Endothelial cell of umbilical vein (primary cell): ENCODE measurements at regions not wholly inside any gene's neighbourhood (a gene's known extent, or its start where the extent isn't known, plus 50 kb on each side); places are given as distances from the start of the nearest gene placed in this dataset.

Experiments
- BruUV-seq: library from RNA; stranded (reverse); fragments of 400-500 nt; replicated peaks from 2 replicates; lab custom pipeline; 2021; lab: Mats Ljungman, UMichigan
- CTCF ChIA-PET: fragments of 300-600, 350-600 bp; sonication (Branson Sonifier 250); formaldehyde crosslinking; loops from one replicate; lab custom pipeline; 2021; ENCODE audit warnings: antibody characterized with exemption, inconsistent platforms; lab: Charles Lee
- POLR2A ChIA-PET: fragments of 300-600, 350-600 bp; sonication (Branson Sonifier 250); formaldehyde crosslinking; loops from one replicate; lab custom pipeline; 2021; ENCODE audit warnings: antibody characterized with exemption, inconsistent platforms; lab: Charles Lee
- DNase-seq: peaks from one replicate; pipeline ENCODE4 v3.0.0-alpha.2; 2011; ENCODE audit warnings: low read depth, low spot score
- FAIRE-seq: peaks from 2 replicates; lab custom pipeline; 2011; peaks lifted over from hg19 to GRCh38; lab: Jason Lieb, UNC
- H2AFZ ChIP-seq: 2 replicates; pipeline ENCODE4 v1.6.0; 2012; ENCODE audit warnings: low read depth, low read length, control low read depth, inconsistent platforms
- H3K27ac ChIP-seq: 2 replicates; pipeline ENCODE4 v1.5.1; 2011; ENCODE audit warnings: low read depth, mild to moderate bottlenecking, control low read depth, low read length, moderate library complexity; ENCODE audit not compliant: insufficient read depth
- H3K27me3 ChIP-seq, 2 experiments: 2 replicates each; pipeline versions ENCODE4 v1.6.0 to v1.6.1; 2011; ENCODE audit warnings: low read length in 2 of 2, mixed read lengths in 1 of 2; ENCODE audit not compliant: control insufficient read depth in 2 of 2, insufficient read depth in 2 of 2
- H3K36me3 ChIP-seq, 2 experiments: 2 replicates in 1 of 2; 3 replicates in 1 of 2; pipeline ENCODE4 v1.5.1; 2011; ENCODE audit warnings: low read length in 2 of 2, mild to moderate bottlenecking in 1 of 2, moderate library complexity in 1 of 2; ENCODE audit not compliant: control insufficient read depth in 2 of 2, insufficient read depth in 2 of 2; ENCODE audit errors: extremely low read depth in 1 of 2
- H3K4me1 ChIP-seq: 3 replicates; pipeline ENCODE4 v1.5.1; 2011; ENCODE audit warnings: mild to moderate bottlenecking, low read length; ENCODE audit not compliant: control insufficient read depth, insufficient read depth; ENCODE audit errors: extremely low read depth
- H3K4me2 ChIP-seq: 2 replicates; pipeline ENCODE4 v1.6.1; 2011; ENCODE audit warnings: low read length, control low read depth, mixed read lengths; ENCODE audit not compliant: insufficient read depth
- H3K4me3 ChIP-seq, 3 experiments: fragments of 200-600 bp in 1 of 3; sonication (generic), shearing (Covaris generic) in 1 of 3; replicated peaks in 1 of 3; 2 replicates each; pipeline ENCODE4 v1.5.1; 2011 to 2016; ENCODE audit warnings: control low read depth in 3 of 3, low read length in 3 of 3, mild to moderate bottlenecking in 2 of 3, inconsistent platforms in 1 of 3, low read depth in 1 of 3, moderate library complexity in 1 of 3; ENCODE audit not compliant: insufficient read depth in 1 of 3
- H3K79me2 ChIP-seq: 2 replicates; pipeline ENCODE4 v1.6.0; 2012; ENCODE audit warnings: low read length, inconsistent platforms; ENCODE audit not compliant: control insufficient read depth, insufficient read depth
- H3K9ac ChIP-seq: replicated peaks from 2 replicates; pipeline ENCODE3; 2011; ENCODE audit warnings: low read length, control low read depth; ENCODE audit not compliant: insufficient read depth; ENCODE audit errors: extremely low read depth
- H3K9me1 ChIP-seq: replicated peaks from 3 replicates; pipeline ENCODE4 v1.6.0; 2011; ENCODE audit warnings: mild to moderate bottlenecking, low read length; ENCODE audit not compliant: control insufficient read depth, insufficient read depth; ENCODE audit errors: extremely low read depth
- H3K9me3 ChIP-seq: replicated peaks from 2 replicates; pipeline ENCODE4 v1.5.1; 2012; ENCODE audit warnings: low read length, inconsistent platforms; ENCODE audit not compliant: control insufficient read depth, insufficient read depth
- H4K20me1 ChIP-seq: replicated peaks from 2 replicates; pipeline ENCODE3; 2011; ENCODE audit warnings: mild to moderate bottlenecking, low read length; ENCODE audit not compliant: control insufficient read depth, insufficient read depth; ENCODE audit errors: extremely low read depth
- EZH2 ChIP-seq: IDR thresholded peaks from 2 replicates; pipeline ENCODE4 v1.6.1; 2012; ENCODE audit warnings: borderline replicate concordance, low read depth, mild to moderate bottlenecking, moderate library complexity, low read length, inconsistent platforms; ENCODE audit not compliant: severe bottlenecking
- FOS ChIP-seq: IDR thresholded peaks from 2 replicates; pipeline ENCODE4 v1.6.1; 2011; ENCODE audit warnings: mild to moderate bottlenecking, low read length, moderate library complexity, borderline replicate concordance; ENCODE audit not compliant: insufficient read depth
- JUN ChIP-seq: IDR thresholded peaks from 2 replicates; pipeline ENCODE4 v1.6.1; 2011; ENCODE audit warnings: borderline replicate concordance, low read depth; ENCODE audit not compliant: insufficient read length, insufficient read depth
- MAX ChIP-seq: IDR thresholded peaks from 2 replicates; pipeline ENCODE4 v1.6.1; 2011; ENCODE audit not compliant: insufficient read depth, insufficient read length
- MYC ChIP-seq: IDR thresholded peaks from one replicate; pipeline ENCODE4 v1.6.1; 2011; ENCODE audit warnings: mild to moderate bottlenecking, low read depth, low read length
- POLR2A ChIP-seq: IDR thresholded peaks from 2 replicates; pipeline ENCODE4 v1.6.1; 2012; ENCODE audit warnings: low read depth, mild to moderate bottlenecking, control low read depth, low read length
- POLR2AphosphoS5 ChIP-seq: IDR thresholded peaks from 2 replicates; pipeline ENCODE4 v1.6.1; 2012; ENCODE audit warnings: low read depth, mild to moderate bottlenecking, control low read depth, low read length, moderate library complexity; ENCODE audit not compliant: insufficient read depth
- dilution Hi-C: fragments of 300-500 bp; cut with MboI; formaldehyde crosslinking; loops from one replicate; pipeline ENCODE4 v1.15.0; 2019; ENCODE audit warnings: low sequenced_read_pairs; ENCODE audit not compliant: extremely low pct_ligation_motif_present
- intact Hi-C: fragments of 100-400 bp; cut with micrococcal nuclease; formaldehyde crosslinking; loops from one replicate; pipeline ENCODE4 v1.10.0; 2022
- TF ChIP-seq, protein P1 (sequence below), 2 donors: IDR thresholded peaks; 1 replicate in 1 of 2; 2 replicates in 1 of 2; pipeline ENCODE4 v1.5.1; 2011; ENCODE audit warnings: low read length in 2 of 2, mild to moderate bottlenecking in 2 of 2, moderate library complexity in 2 of 2, control low read depth in 1 of 2, inconsistent platforms in 1 of 2, low read depth in 1 of 2; ENCODE audit not compliant: insufficient read depth in 1 of 2; ENCODE audit errors: extremely low read depth in 1 of 2

DNA sequence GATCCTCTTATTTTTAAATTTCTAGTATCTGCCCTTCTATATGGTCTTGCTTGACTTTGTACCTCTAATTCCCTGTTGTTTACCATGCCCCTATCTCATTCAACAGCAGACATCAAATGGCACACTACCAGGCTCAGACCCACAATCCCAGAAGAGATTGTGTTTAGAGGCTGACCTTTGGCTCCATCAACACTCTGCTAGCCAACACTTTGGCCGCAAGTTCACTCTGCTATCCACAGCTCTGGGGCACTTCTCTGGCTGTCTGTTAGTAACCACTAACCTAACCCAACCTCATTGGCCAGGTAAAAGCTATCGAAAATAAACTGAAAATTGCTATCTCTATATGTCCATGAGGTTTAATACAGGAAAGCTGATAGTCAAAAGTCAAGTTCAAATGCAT, 646.0 kb upstream of the CCDC54 start:
- H3K4me2 ChIP-seq: no peak overlapping the region
- intact Hi-C loops: no loop called here
- BruUV-seq: no TSS peak
- no peaks in the 10 kb centered on the region for H3K79me2 ChIP-seq
- dilution Hi-C loops: no loop called here
- H3K27ac ChIP-seq: no peak overlapping the region
- FAIRE-seq: peak; percentile 31
- H3K4me3 ChIP-seq: no peak overlapping the region
- TF ChIP-seq MAX (no peak), POLR2A (no peak), FOS (no peak), EZH2 (no peak), MYC (no peak), JUN (no peak), POLR2AphosphoS5 (no peak)
- TF ChIP-seq, protein P1, sequence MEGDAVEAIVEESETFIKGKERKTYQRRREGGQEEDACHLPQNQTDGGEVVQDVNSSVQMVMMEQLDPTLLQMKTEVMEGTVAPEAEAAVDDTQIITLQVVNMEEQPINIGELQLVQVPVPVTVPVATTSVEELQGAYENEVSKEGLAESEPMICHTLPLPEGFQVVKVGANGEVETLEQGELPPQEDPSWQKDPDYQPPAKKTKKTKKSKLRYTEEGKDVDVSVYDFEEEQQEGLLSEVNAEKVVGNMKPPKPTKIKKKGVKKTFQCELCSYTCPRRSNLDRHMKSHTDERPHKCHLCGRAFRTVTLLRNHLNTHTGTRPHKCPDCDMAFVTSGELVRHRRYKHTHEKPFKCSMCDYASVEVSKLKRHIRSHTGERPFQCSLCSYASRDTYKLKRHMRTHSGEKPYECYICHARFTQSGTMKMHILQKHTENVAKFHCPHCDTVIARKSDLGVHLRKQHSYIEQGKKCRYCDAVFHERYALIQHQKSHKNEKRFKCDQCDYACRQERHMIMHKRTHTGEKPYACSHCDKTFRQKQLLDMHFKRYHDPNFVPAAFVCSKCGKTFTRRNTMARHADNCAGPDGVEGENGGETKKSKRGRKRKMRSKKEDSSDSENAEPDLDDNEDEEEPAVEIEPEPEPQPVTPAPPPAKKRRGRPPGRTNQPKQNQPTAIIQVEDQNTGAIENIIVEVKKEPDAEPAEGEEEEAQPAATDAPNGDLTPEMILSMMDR (IDR thresholded peaks at IDR 0.05; ENCODE audit: extremely low read depth in 1 of 2, insufficient read depth in 1 of 2, low read depth in 1 of 2, low read length in 2 of 2): no peak
- POLR2A ChIA-PET: no interaction called here
- no peaks in the 10 kb centered on the region for H3K27me3 ChIP-seq
- CTCF ChIA-PET: interaction anchor here (1.3 to 2.4 kb wide), 3 partner anchors 9 to 47 kb away, joined by 3 to 7 read pairs (median 6); no protein-coding TSS in a partner anchor
- H3K9ac ChIP-seq: no peak overlapping the region
- H4K20me1 ChIP-seq: no peaks in the 10 kb centered on the region
- H3K9me3 ChIP-seq: no peaks in the 10 kb centered on the region
- H3K9me1 ChIP-seq: no peaks in the 10 kb centered on the region
- peak; percentile 44 for DNase-seq
- peaks cover 42% of the 10 kb centered on the region for H3K4me1 ChIP-seq
- H2AFZ ChIP-seq: peak overlapping the region; percentile 49
- no peaks in the 10 kb centered on the region for H3K36me3 ChIP-seq
